SK-N-SH treated with all-trans-retinoic acid at 6 μM for 48 hours (cell line): ENCODE measurements at regions not wholly inside any gene's neighbourhood (a gene's known extent, or its start where the extent isn't known, plus 50 kb on each side); places are given as distances from the start of the nearest gene placed in this dataset.

Experiments
- ATAC-seq: fragments of 200-7000 bp; cut with Tn5 transposase; 3 replicates; pipeline ENCODE4 v1.9.1; 2020; ENCODE audit warnings: mild to moderate bottlenecking, moderate library complexity
- ARNTL ChIP-seq: fragments of 450-650 bp; formaldehyde crosslinking; IDR thresholded peaks from 2 replicates; pipeline ENCODE4 v1.5.0; 2020; ENCODE audit warnings: low read depth, mild to moderate bottlenecking, moderate library complexity, borderline replicate concordance
- BACH2 ChIP-seq: fragments of 250-450 bp; sonication (Bioruptor Pico); IDR thresholded peaks from 2 replicates; pipeline ENCODE4 v1.9.0; 2021; ENCODE audit warnings: mild to moderate bottlenecking, borderline replicate concordance
- CREB5 ChIP-seq: fragments of 250-450 bp; sonication (Bioruptor Pico); IDR thresholded peaks from 2 replicates; pipeline ENCODE4 v1.5.1; 2020; ENCODE audit warnings: low read depth, mild to moderate bottlenecking, moderate library complexity
- CSDC2 ChIP-seq: fragments of 250-450 bp; sonication (Bioruptor Pico); IDR thresholded peaks from 2 replicates; pipeline ENCODE4 v1.5.0; 2020; ENCODE audit warnings: mild to moderate bottlenecking, moderate library complexity
- ESRRG ChIP-seq: fragments of 250-450 bp; sonication (Bioruptor Pico); IDR thresholded peaks from 2 replicates; pipeline ENCODE4 v1.6.1; 2021; ENCODE audit warnings: mild to moderate bottlenecking
- GLIS3 ChIP-seq: fragments of 250-450 bp; sonication (Bioruptor Pico); IDR thresholded peaks from 2 replicates; pipeline ENCODE4 v1.5.0; 2020; ENCODE audit warnings: mild to moderate bottlenecking, moderate library complexity
- ISL1 ChIP-seq: fragments of 250-450 bp; sonication (Bioruptor Pico); IDR thresholded peaks from 2 replicates; pipeline ENCODE4 v2.1.2; 2022; ENCODE audit warnings: mild to moderate bottlenecking, moderate library complexity
- OSR1 ChIP-seq: fragments of 250-450 bp; sonication (Bioruptor Pico); IDR thresholded peaks from 2 replicates; pipeline ENCODE4 v1.8.0; 2022; ENCODE audit warnings: moderate library complexity, mild to moderate bottlenecking, inconsistent platforms
- POU6F1 ChIP-seq: fragments of 250-450 bp; sonication (Bioruptor Pico); IDR thresholded peaks from 2 replicates; pipeline ENCODE4 v1.8.0; 2021; ENCODE audit warnings: low read depth, mild to moderate bottlenecking, moderate library complexity, borderline replicate concordance
- PPARA ChIP-seq: fragments of 250-450 bp; sonication (Bioruptor Pico); IDR thresholded peaks from 2 replicates; pipeline ENCODE4 v1.5.0; 2020; ENCODE audit warnings: mild to moderate bottlenecking, borderline replicate concordance
- RARB ChIP-seq: fragments of 250-450 bp; sonication (Bioruptor Pico); IDR thresholded peaks from 2 replicates; pipeline ENCODE4 v1.8.0; 2021; ENCODE audit warnings: mild to moderate bottlenecking, moderate library complexity
- SNAI2 ChIP-seq: fragments of 250-450 bp; sonication (Bioruptor Pico); IDR thresholded peaks from 2 replicates; pipeline ENCODE4 v1.5.0; 2020; ENCODE audit warnings: mild to moderate bottlenecking, moderate library complexity
- TCF4 ChIP-seq: fragments of 250-450 bp; sonication (Bioruptor Pico); IDR thresholded peaks from 2 replicates; pipeline ENCODE4 v1.8.0; 2021; ENCODE audit warnings: mild to moderate bottlenecking, moderate library complexity, borderline replicate concordance
- TSHZ2 ChIP-seq: fragments of 250-450 bp; sonication (Bioruptor Pico); IDR thresholded peaks from 2 replicates; pipeline ENCODE4 v1.5.0; 2020; ENCODE audit warnings: mild to moderate bottlenecking, moderate library complexity
- ZC3H10 ChIP-seq: fragments of 250-450 bp; sonication (Bioruptor Pico); IDR thresholded peaks from 2 replicates; pipeline ENCODE4 v1.5.1; 2021; ENCODE audit warnings: mild to moderate bottlenecking, moderate library complexity
- ZFP3 ChIP-seq: fragments of 250-450 bp; sonication (Bioruptor Pico); IDR thresholded peaks from 2 replicates; pipeline ENCODE4 v1.5.0; 2020; ENCODE audit warnings: mild to moderate bottlenecking, moderate library complexity
- ZFP30 ChIP-seq: fragments of 450-650 bp; formaldehyde crosslinking; IDR thresholded peaks from 2 replicates; pipeline ENCODE4 v1.5.0; 2022; ENCODE audit warnings: mild to moderate bottlenecking, moderate library complexity
- ZNF565 ChIP-seq: fragments of 450-650 bp; formaldehyde crosslinking; conservative IDR thresholded peaks from 2 replicates; pipeline ENCODE4 v1.5.0; 2020; ENCODE audit warnings: low read depth, mild to moderate bottlenecking, moderate library complexity
- ZNF70 ChIP-seq: fragments of 450-650 bp; formaldehyde crosslinking; IDR thresholded peaks from 2 replicates; pipeline ENCODE4 v1.5.0; 2020; ENCODE audit warnings: mild to moderate bottlenecking, moderate library complexity
- ZNF8 ChIP-seq: fragments of 450-650 bp; formaldehyde crosslinking; IDR thresholded peaks from 2 replicates; pipeline ENCODE4 v1.5.0; 2020; ENCODE audit warnings: mild to moderate bottlenecking, moderate library complexity
- TF ChIP-seq, protein P1 (sequence below): fragments of 250-450 bp; sonication (Bioruptor Pico); IDR thresholded peaks from 2 replicates; pipeline ENCODE4 v1.5.1; 2021; ENCODE audit warnings: mild to moderate bottlenecking, moderate library complexity
- TF ChIP-seq, protein P2 (sequence below): fragments of 250-450 bp; sonication (Bioruptor Pico); IDR thresholded peaks from 2 replicates; pipeline ENCODE4 v1.8.0; 2020; ENCODE audit warnings: mild to moderate bottlenecking, moderate library complexity, borderline replicate concordance

- no peak for ATAC-seq
- TF ChIP-seq TSHZ2 (CRISPR knock-in tag) (no peak), ISL1 (no peak), ZFP30 (CRISPR knock-in tag) (no peak), ARNTL (CRISPR knock-in tag) (no peak), SNAI2 (CRISPR knock-in tag) (no peak), ZFP3 (no peak), CSDC2 (CRISPR knock-in tag) (no peak), GLIS3 (CRISPR knock-in tag) (no peak), OSR1 (CRISPR knock-in tag) (no peak), RARB (no peak), PPARA (CRISPR knock-in tag) (no peak), ZC3H10 (no peak), BACH2 (CRISPR knock-in tag) (no peak), TCF4 (CRISPR knock-in tag) (no peak), ZNF565 (CRISPR knock-in tag) (no peak)
- TF ChIP-seq, protein P1, sequence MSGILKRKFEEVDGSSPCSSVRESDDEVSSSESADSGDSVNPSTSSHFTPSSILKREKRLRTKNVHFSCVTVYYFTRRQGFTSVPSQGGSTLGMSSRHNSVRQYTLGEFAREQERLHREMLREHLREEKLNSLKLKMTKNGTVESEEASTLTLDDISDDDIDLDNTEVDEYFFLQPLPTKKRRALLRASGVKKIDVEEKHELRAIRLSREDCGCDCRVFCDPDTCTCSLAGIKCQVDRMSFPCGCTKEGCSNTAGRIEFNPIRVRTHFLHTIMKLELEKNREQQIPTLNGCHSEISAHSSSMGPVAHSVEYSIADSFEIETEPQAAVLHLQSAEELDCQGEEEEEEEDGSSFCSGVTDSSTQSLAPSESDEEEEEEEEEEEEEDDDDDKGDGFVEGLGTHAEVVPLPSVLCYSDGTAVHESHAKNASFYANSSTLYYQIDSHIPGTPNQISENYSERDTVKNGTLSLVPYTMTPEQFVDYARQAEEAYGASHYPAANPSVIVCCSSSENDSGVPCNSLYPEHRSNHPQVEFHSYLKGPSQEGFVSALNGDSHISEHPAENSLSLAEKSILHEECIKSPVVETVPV (CRISPR knock-in tag), result no peak
Measured at GRCh38 chr14:82719617-82720016, 1186.0 kb upstream of the SEL1L start.

DNA sequence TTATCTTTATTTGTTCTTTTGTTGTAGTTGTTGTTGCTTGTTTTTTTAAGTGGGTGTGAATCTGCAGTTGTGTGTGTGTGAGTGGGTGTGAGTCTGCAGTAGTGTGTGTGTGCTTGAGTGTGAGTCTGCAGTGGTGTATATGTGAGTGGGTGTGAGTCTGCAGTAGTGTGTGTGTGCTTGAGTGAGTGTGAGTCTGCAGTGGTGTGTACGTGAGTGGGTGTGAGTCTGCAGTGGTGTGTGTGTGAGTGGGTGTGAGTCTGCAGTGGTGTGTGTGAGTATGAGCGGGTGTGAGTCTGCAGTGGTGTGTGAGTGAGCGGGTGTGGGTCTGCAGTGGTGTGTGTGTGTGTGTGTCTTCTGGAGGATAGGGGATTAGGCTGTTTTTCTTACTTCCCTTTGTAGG, 1186.8 kb upstream of the SEL1L start:
- TF ChIP-seq OSR1 (CRISPR knock-in tag), result no peak
- TF ChIP-seq TCF4 (CRISPR knock-in tag), result no peak
- TF ChIP-seq, protein P1 (CRISPR knock-in tag), result no peak
- TF ChIP-seq ZNF70 (CRISPR knock-in tag), result no peak
- no peak for TF ChIP-seq CREB5 (CRISPR knock-in tag)
- TF ChIP-seq ZFP3, result no peak
- no peak for TF ChIP-seq SNAI2 (CRISPR knock-in tag)
- no peak for TF ChIP-seq ISL1
- no peak for TF ChIP-seq ESRRG
- ATAC-seq, result no peak

GRCh38 chr14:82720946-82721345, 1187.3 kb upstream of the SEL1L start:
- TF ChIP-seq ISL1, result no peak
- no peak for TF ChIP-seq ESRRG
- no peak for TF ChIP-seq ZNF8
- TF ChIP-seq OSR1 (CRISPR knock-in tag), result no peak
- TF ChIP-seq PPARA (CRISPR knock-in tag), result no peak
- TF ChIP-seq POU6F1 (CRISPR knock-in tag), result no peak
- TF ChIP-seq ZNF70 (CRISPR knock-in tag), result no peak
- TF ChIP-seq ZFP30 (CRISPR knock-in tag), result no peak
- no peak for TF ChIP-seq CREB5 (CRISPR knock-in tag)
- no peak for TF ChIP-seq ARNTL (CRISPR knock-in tag)
- TF ChIP-seq GLIS3 (CRISPR knock-in tag), result no peak
- no peak for TF ChIP-seq ZFP3
- TF ChIP-seq, protein P2, sequence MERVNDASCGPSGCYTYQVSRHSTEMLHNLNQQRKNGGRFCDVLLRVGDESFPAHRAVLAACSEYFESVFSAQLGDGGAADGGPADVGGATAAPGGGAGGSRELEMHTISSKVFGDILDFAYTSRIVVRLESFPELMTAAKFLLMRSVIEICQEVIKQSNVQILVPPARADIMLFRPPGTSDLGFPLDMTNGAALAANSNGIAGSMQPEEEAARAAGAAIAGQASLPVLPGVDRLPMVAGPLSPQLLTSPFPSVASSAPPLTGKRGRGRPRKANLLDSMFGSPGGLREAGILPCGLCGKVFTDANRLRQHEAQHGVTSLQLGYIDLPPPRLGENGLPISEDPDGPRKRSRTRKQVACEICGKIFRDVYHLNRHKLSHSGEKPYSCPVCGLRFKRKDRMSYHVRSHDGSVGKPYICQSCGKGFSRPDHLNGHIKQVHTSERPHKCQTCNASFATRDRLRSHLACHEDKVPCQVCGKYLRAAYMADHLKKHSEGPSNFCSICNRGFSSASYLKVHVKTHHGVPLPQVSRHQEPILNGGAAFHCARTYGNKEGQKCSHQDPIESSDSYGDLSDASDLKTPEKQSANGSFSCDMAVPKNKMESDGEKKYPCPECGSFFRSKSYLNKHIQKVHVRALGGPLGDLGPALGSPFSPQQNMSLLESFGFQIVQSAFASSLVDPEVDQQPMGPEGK, result no peak
- TF ChIP-seq TCF4 (CRISPR knock-in tag), result no peak
- no peak for TF ChIP-seq SNAI2 (CRISPR knock-in tag)
- TF ChIP-seq, protein P1 (CRISPR knock-in tag), result no peak
- TF ChIP-seq RARB, result no peak
- no peak for TF ChIP-seq BACH2 (CRISPR knock-in tag)
- ATAC-seq, result no peak
